H1 (cell line): ENCODE measurements at regions not wholly inside any gene's neighbourhood (a gene's known extent, or its start where the extent isn't known, plus 50 kb on each side); places are given as distances from the start of the nearest gene placed in this dataset.

Experiments used
- CTCF ChIA-PET: fragments of 300-600 bp; sonication (Branson Sonifier 250); formaldehyde crosslinking; loops from one replicate; lab custom pipeline; 2021; ENCODE audit not compliant: partially characterized antibody; lab: Charles Lee
- POLR2A ChIA-PET: fragments of 300-600 bp; sonication (Branson Sonifier 250); formaldehyde crosslinking; loops from one replicate; lab custom pipeline; 2021; ENCODE audit warnings: inconsistent platforms; ENCODE audit not compliant: partially characterized antibody; lab: Charles Lee
- DNase-seq, 2 experiments: peaks; one replicate each; pipeline versions ENCODE4 v3.0.0 to v3.0.0-alpha.2; 2010 to 2022; ENCODE audit warnings: low spot score in 2 of 2, low read depth in 1 of 2, mixed read lengths in 1 of 2
- FAIRE-seq: peaks from 2 replicates; lab custom pipeline; 2011; peaks lifted over from hg19 to GRCh38; lab: Jason Lieb, UNC
- H2AFZ ChIP-seq: 2 replicates; pipeline ENCODE4 v1.8.1; 2012; ENCODE audit warnings: low read length, inconsistent platforms
- H2AK5ac ChIP-seq: 2 replicates; pipeline ENCODE4 v1.6.1; 2013; ENCODE audit warnings: low read depth, low read length
- H2BK120ac ChIP-seq: replicated peaks from 2 replicates; pipeline ENCODE3; 2013; ENCODE audit warnings: low read depth, low read length, inconsistent platforms
- H2BK12ac ChIP-seq: 2 replicates; pipeline ENCODE4 v1.6.1; 2013; ENCODE audit warnings: low read depth, low read length
- H2BK15ac ChIP-seq: 2 replicates; pipeline ENCODE4 v1.6.1; 2013; ENCODE audit warnings: low read length
- H2BK20ac ChIP-seq: 2 replicates; pipeline ENCODE4 v1.6.1; 2013; ENCODE audit warnings: low read length
- H2BK5ac ChIP-seq: 2 replicates; pipeline ENCODE4 v1.6.1; 2013; ENCODE audit warnings: low read depth, low read length
- H3K14ac ChIP-seq: 2 replicates; pipeline ENCODE4 v1.6.1; 2013; ENCODE audit warnings: inconsistent platforms; ENCODE audit not compliant: insufficient read length
- H3K18ac ChIP-seq: 2 replicates; pipeline ENCODE4 v1.6.1; 2013; ENCODE audit warnings: low read length; ENCODE audit errors: extremely low read depth
- H3K23ac ChIP-seq: 2 replicates; pipeline ENCODE4 v1.6.1; 2013; ENCODE audit warnings: inconsistent platforms; ENCODE audit not compliant: insufficient read length
- H3K23me2 ChIP-seq: 2 replicates; pipeline ENCODE4 v1.6.1; 2013; ENCODE audit warnings: low read depth, low read length
- H3K27ac ChIP-seq: 2 replicates; pipeline ENCODE4 v1.6.1; 2011; ENCODE audit warnings: low read depth, low read length, inconsistent platforms
- H3K27me3 ChIP-seq, 4 experiments: replicated peaks in 1 of 4; 1 replicate in 1 of 4; 2 replicates in 3 of 4; pipeline versions ENCODE4 v1.6.1 to v1.8.1; 2011 to 2013; ENCODE audit warnings: low read length in 3 of 4, mild to moderate bottlenecking in 3 of 4, inconsistent platforms in 2 of 4, mixed read lengths in 2 of 4, moderate library complexity in 1 of 4; ENCODE audit not compliant: control insufficient read depth in 3 of 4, insufficient read depth in 3 of 4; ENCODE audit errors: extremely low read depth in 1 of 4
- H3K36me3 ChIP-seq, 4 experiments: 2 replicates each; pipeline versions ENCODE4 v1.6.1 to v1.8.1; 2011 to 2013; ENCODE audit warnings: mild to moderate bottlenecking in 4 of 4, low read length in 3 of 4, moderate library complexity in 2 of 4, control low read depth in 1 of 4, inconsistent platforms in 1 of 4; ENCODE audit not compliant: insufficient read depth in 4 of 4, control insufficient read depth in 2 of 4
- H3K4ac ChIP-seq: replicated peaks from 2 replicates; pipeline ENCODE3; 2013; ENCODE audit warnings: low read length, low read depth, mixed read lengths, inconsistent platforms; ENCODE audit not compliant: insufficient read length
- H3K4me1 ChIP-seq, 4 experiments: replicated peaks in 1 of 4; 1 replicate in 1 of 4; 2 replicates in 3 of 4; pipeline versions ENCODE4 v1.6.1 to v1.8.1; 2011 to 2013; ENCODE audit warnings: low read length in 3 of 4, inconsistent platforms in 2 of 4, mixed read lengths in 1 of 4; ENCODE audit not compliant: insufficient read depth in 4 of 4, control insufficient read depth in 3 of 4
- H3K4me2 ChIP-seq, 2 experiments: 2 replicates each; pipeline versions ENCODE4 v1.6.1 to v1.8.1; 2011 to 2013; ENCODE audit warnings: low read depth in 2 of 2, low read length in 2 of 2, control low read depth in 1 of 2, inconsistent platforms in 1 of 2, mild to moderate bottlenecking in 1 of 2; ENCODE audit not compliant: insufficient read depth in 1 of 2
- H3K4me3 ChIP-seq, 4 experiments: fragments of 200-600, 300-600 bp in 1 of 4; sonication (generic), shearing (Covaris generic), sonication (Bioruptor Twin) in 1 of 4; 2 replicates each; pipeline versions ENCODE4 v1.5.1 to v1.8.1; 2011 to 2016; ENCODE audit warnings: low read length in 4 of 4, low read depth in 3 of 4, control low read depth in 2 of 4, inconsistent platforms in 2 of 4, mild to moderate bottlenecking in 2 of 4, mixed read lengths in 1 of 4, moderate library complexity in 1 of 4; ENCODE audit not compliant: insufficient read depth in 2 of 4; ENCODE audit errors: extremely low read depth in 1 of 4
- H3K56ac ChIP-seq: replicated peaks from 2 replicates; pipeline ENCODE3; 2013; ENCODE audit warnings: low read depth, mild to moderate bottlenecking, mixed read lengths, low read length, inconsistent platforms; ENCODE audit not compliant: insufficient read length
- H3K79me1 ChIP-seq: 2 replicates; pipeline ENCODE4 v1.6.1; 2013; ENCODE audit warnings: low read depth, low read length, control low read depth
- H3K79me2 ChIP-seq, 2 experiments: 2 replicates each; pipeline versions ENCODE4 v1.6.1 to v1.8.1; 2012 to 2013; ENCODE audit warnings: low read length in 2 of 2, mild to moderate bottlenecking in 2 of 2, inconsistent platforms in 1 of 2; ENCODE audit not compliant: insufficient read depth in 2 of 2, control insufficient read depth in 1 of 2
- H3K9ac ChIP-seq, 4 experiments: replicated peaks in 1 of 4; 1 replicate in 1 of 4; 2 replicates in 3 of 4; pipeline versions ENCODE4 v1.6.1 to v1.8.1; 2011 to 2013; ENCODE audit warnings: low read depth in 3 of 4, low read length in 3 of 4, control low read depth in 2 of 4, mild to moderate bottlenecking in 2 of 4, moderate library complexity in 2 of 4, inconsistent platforms in 1 of 4; ENCODE audit errors: extremely low read depth in 1 of 4
- H3K9me3 ChIP-seq, 2 experiments: 2 replicates each; pipeline versions ENCODE4 v1.6.1 to v1.8.1; 2012 to 2013; ENCODE audit warnings: mild to moderate bottlenecking in 2 of 2, moderate library complexity in 2 of 2, control low read depth in 1 of 2, inconsistent platforms in 1 of 2, low read depth in 1 of 2, low read length in 1 of 2, mixed read lengths in 1 of 2; ENCODE audit not compliant: insufficient read depth in 2 of 2
- H4K20me1 ChIP-seq, 2 experiments: replicated peaks in 1 of 2; 2 replicates each; pipeline versions ENCODE3 to v1.8.1; 2011 to 2013; ENCODE audit warnings: inconsistent platforms in 2 of 2, low read length in 2 of 2, mild to moderate bottlenecking in 1 of 2; ENCODE audit not compliant: insufficient read depth in 2 of 2, control insufficient read depth in 1 of 2
- H4K5ac ChIP-seq: 2 replicates; pipeline ENCODE4 v1.6.1; 2013; ENCODE audit warnings: low read length, low read depth, mixed read lengths, inconsistent platforms; ENCODE audit not compliant: insufficient read length
- H4K8ac ChIP-seq: 2 replicates; pipeline ENCODE4 v1.8.0; 2013; ENCODE audit warnings: mild to moderate bottlenecking, moderate library complexity, low read length, inconsistent platforms; ENCODE audit not compliant: insufficient read depth; ENCODE audit errors: extremely low read depth
- H4K91ac ChIP-seq: replicated peaks from 2 replicates; pipeline ENCODE3; 2013; ENCODE audit warnings: low read length, mixed read lengths, inconsistent platforms; ENCODE audit not compliant: insufficient read length
- ATF3 ChIP-seq: IDR thresholded peaks from 2 replicates; pipeline ENCODE4 v1.6.1; 2011; ENCODE audit warnings: low read depth, mild to moderate bottlenecking, low read length; ENCODE audit not compliant: insufficient read depth
- CBX5 ChIP-seq: fragments of 300-800, 300-1000 bp; sonication (generic); IDR thresholded peaks from 2 replicates; pipeline ENCODE4 v1.7.1; 2016; ENCODE audit warnings: antibody characterized with exemption, low read length, low read depth
- CHD2 ChIP-seq: IDR thresholded peaks from 2 replicates; pipeline ENCODE4 v1.6.1; 2012; ENCODE audit warnings: low read length, improper control_type of control experiment
- CTBP2 ChIP-seq: IDR thresholded peaks from 2 replicates; pipeline ENCODE4 v1.7.0; 2011; ENCODE audit warnings: borderline replicate concordance, mild to moderate bottlenecking, moderate library complexity, mixed read lengths, low read length; ENCODE audit not compliant: insufficient read depth, insufficient read length
- HDAC2 ChIP-seq, 2 experiments: fragments of 300-600 bp in 1 of 2; sonication (generic) in 1 of 2; IDR thresholded peaks; 2 replicates each; pipeline ENCODE4 v1.6.1; 2011 to 2012; ENCODE audit warnings: low read depth in 2 of 2, low read length in 2 of 2, mild to moderate bottlenecking in 2 of 2, moderate library complexity in 2 of 2, borderline replicate concordance in 1 of 2, inconsistent platforms in 1 of 2
- MAFK ChIP-seq: IDR thresholded peaks from 2 replicates; pipeline ENCODE4 v1.6.1; 2012; ENCODE audit warnings: low read depth, mild to moderate bottlenecking, improper control_type of control experiment, low read length
- RAD21 ChIP-seq, 2 experiments: IDR thresholded peaks in 1 of 2; conservative IDR thresholded peaks in 1 of 2; 2 replicates each; pipeline ENCODE4 v1.6.1; 2011; ENCODE audit warnings: low read depth in 2 of 2, low read length in 2 of 2, improper control_type of control experiment in 1 of 2, inconsistent platforms in 1 of 2, mild to moderate bottlenecking in 1 of 2, moderate library complexity in 1 of 2
- SIN3A ChIP-seq, 2 experiments: IDR thresholded peaks in 1 of 2; conservative IDR thresholded peaks in 1 of 2; 2 replicates each; pipeline ENCODE4 v1.6.1; 2011 to 2012; ENCODE audit warnings: low read length in 2 of 2, improper control_type of control experiment in 1 of 2, low read depth in 1 of 2, mild to moderate bottlenecking in 1 of 2
- SIX5 ChIP-seq: IDR thresholded peaks from 2 replicates; pipeline ENCODE4 v1.6.1; 2011; ENCODE audit warnings: mild to moderate bottlenecking, low read depth, low read length
- SP1 ChIP-seq: IDR thresholded peaks from 2 replicates; pipeline ENCODE4 v1.6.1; 2011; ENCODE audit warnings: low read depth, low read length
- SRF ChIP-seq: IDR thresholded peaks from 2 replicates; pipeline ENCODE4 v1.6.1; 2011; ENCODE audit warnings: mild to moderate bottlenecking, low read depth, low read length, moderate library complexity
- SUZ12 ChIP-seq: fragments of 200-600 bp; sonication (generic); IDR thresholded peaks from 2 replicates; pipeline ENCODE4 v1.6.1; 2012; ENCODE audit warnings: mild to moderate bottlenecking, inconsistent platforms, low read length, moderate library complexity, mixed read lengths
- YY1 ChIP-seq: IDR thresholded peaks from 2 replicates; pipeline ENCODE4 v1.6.1; 2011; ENCODE audit warnings: low read depth, mild to moderate bottlenecking, low read length
- ZNF274 ChIP-seq: IDR thresholded peaks from 2 replicates; pipeline ENCODE4 v1.7.0; 2012; ENCODE audit warnings: low read length, borderline replicate concordance; ENCODE audit errors: extremely low read depth
- WGBS, 2 experiments: shearing (Covaris generic) in 1 of 2; methylation state at CpG; one replicate each; pipeline versions ENCODE4 v1.1.6 to v1.1.7; 2013 to 2015; ENCODE audit warnings: low lambda C conversion rate in 2 of 2, mixed read lengths in 2 of 2, inconsistent platforms in 1 of 2, low coverage in 1 of 2, missing lambda C conversion rate in 1 of 2; ENCODE audit not compliant: insufficient replicate concordance in 2 of 2, insufficient coverage in 1 of 2, insufficient read length in 1 of 2; ENCODE audit errors: extremely low coverage in 1 of 2, missing lambda C conversion rate in 1 of 2; 5-methylcytosine and 5-hydroxymethylcytosine counted together

DNA sequence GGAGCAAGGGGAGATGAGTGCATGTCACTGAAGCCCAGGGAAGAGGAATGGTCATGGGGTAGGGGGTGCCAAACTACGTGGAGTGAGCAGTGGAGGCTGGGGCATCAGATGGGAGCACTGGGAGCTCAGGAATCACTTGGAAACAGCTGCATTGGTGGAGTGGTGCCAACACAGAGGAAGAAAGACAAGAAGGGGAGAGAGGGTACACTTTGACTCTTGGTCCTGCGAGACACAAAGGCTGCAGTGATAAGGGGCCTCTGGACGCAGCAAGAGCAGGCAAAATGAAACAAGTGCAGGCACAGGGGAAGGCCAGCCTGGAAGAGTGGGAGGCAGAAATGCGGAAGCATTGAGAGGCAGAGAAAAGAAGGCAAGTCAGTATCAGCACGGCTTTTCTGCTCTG is 134.7 kb upstream of the SMIM21 start:
- H3K18ac ChIP-seq = no peak overlapping the region
- no peak overlapping the region for H3K4me3 ChIP-seq
- no peak overlapping the region for H2BK20ac ChIP-seq
- POLR2A ChIA-PET = no interaction called here
- H4K91ac ChIP-seq = no peak overlapping the region
- no peak overlapping the region for H3K4me2 ChIP-seq
- no peak overlapping the region for H2BK12ac ChIP-seq
- no peak overlapping the region for H3K4ac ChIP-seq
- no peak overlapping the region for H2BK5ac ChIP-seq
- H3K4me1 ChIP-seq = no peaks in the 10 kb centered on the region
- H3K14ac ChIP-seq = no peak overlapping the region
- no peaks in the 10 kb centered on the region for H3K79me2 ChIP-seq
- no peak for DNase-seq
- FAIRE-seq = no peak
- H4K20me1 ChIP-seq = no peaks in the 10 kb centered on the region
- no peaks in the 10 kb centered on the region for H3K9me3 ChIP-seq
- no peak overlapping the region for H3K9ac ChIP-seq
- no peaks in the 10 kb centered on the region for H3K23me2 ChIP-seq
- no peak overlapping the region for H2BK120ac ChIP-seq
- H3K27ac ChIP-seq = no peak overlapping the region
- H4K8ac ChIP-seq = no peak overlapping the region
- no peak overlapping the region for H4K5ac ChIP-seq
- no peak overlapping the region for H2AFZ ChIP-seq
- CTCF ChIA-PET = no interaction called here
- H3K23ac ChIP-seq = no peak overlapping the region
- H3K27me3 ChIP-seq = no peaks in the 10 kb centered on the region
- H3K56ac ChIP-seq = no peak overlapping the region
- no peaks in the 10 kb centered on the region for H3K79me1 ChIP-seq
- no peak overlapping the region for H2BK15ac ChIP-seq
- no peaks in the 10 kb centered on the region for H3K36me3 ChIP-seq
- no peak overlapping the region for H2AK5ac ChIP-seq
- 90% methylated on average over 5 of the region's 5 CpGs; no CpG with 5 or more reads in 1 of the 2 experiments for WGBS, 2 experiments
- TF ChIP-seq CTBP2 = no peak
- no peak for TF ChIP-seq HDAC2 (IDR thresholded peaks at IDR 0.05; ENCODE audit: borderline replicate concordance in 1 of 2, low read depth in 2 of 2, low read length in 2 of 2)
- TF ChIP-seq MAFK = no peak
- no peak for TF ChIP-seq RAD21 (IDR thresholded peaks at IDR 0.05 in 1 of 2, conservative IDR thresholded peaks at IDR 0.05 in 1 of 2; ENCODE audit: low read depth in 2 of 2, low read length in 2 of 2)
- TF ChIP-seq SIN3A (conservative IDR thresholded peaks at IDR 0.05 in 1 of 2, IDR thresholded peaks at IDR 0.05 in 1 of 2; ENCODE audit: low read depth in 1 of 2, low read length in 2 of 2) = no peak
- TF ChIP-seq SP1 = no peak
- TF ChIP-seq ZNF274 = no peak
- TF ChIP-seq CHD2 = no peak
- TF ChIP-seq SRF = no peak
- TF ChIP-seq YY1 = no peak
- no peak for TF ChIP-seq SIX5
- no peak for TF ChIP-seq SUZ12
- no peak for TF ChIP-seq CBX5
- no peak for TF ChIP-seq ATF3
